ENCODE measurements at regions not wholly inside any gene's neighbourhood (a gene's known extent, or its start where the extent isn't known, plus 50 kb on each side); places are given as distances from the start of the nearest gene placed in this dataset.

DNA sequence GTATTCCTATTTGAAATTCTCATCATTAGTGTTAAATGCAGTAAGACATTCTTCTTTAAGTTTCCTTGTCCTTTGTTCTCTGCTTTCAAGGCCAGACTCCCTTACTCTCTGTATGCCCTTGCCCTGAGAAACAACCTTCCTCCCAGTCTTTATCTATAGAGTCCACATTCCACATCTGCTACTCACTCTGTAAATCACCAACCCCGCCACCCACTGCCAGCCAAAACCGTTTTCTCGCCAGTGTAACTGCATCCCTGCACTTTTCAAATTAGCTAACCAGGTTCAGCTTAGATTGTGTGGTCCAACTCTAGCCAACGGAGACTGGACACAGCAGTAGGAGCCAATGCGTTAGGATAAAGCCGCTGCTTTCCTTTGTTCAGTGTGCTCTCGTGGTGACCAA, 402.4 kb upstream of the PDZRN3 start:
- Mint-ChIP-seq H3K9me3 (ENCODE audit: unreplicated experiment) (no peaks in the 10 kb centered on the region), H3K27me3 (ENCODE audit: unreplicated experiment) (peaks cover 6% of the 10 kb centered on the region), H3K4me1 (ENCODE audit: unreplicated experiment) (no peaks in the 10 kb centered on the region), H3K36me3 (ENCODE audit: unreplicated experiment) (no peaks in the 10 kb centered on the region), H3K27ac (ENCODE audit: unreplicated experiment) (no peak overlapping the region), H3K4me3 (ENCODE audit: unreplicated experiment) (no peak overlapping the region)
- TF ChIP-seq, protein P1, sequence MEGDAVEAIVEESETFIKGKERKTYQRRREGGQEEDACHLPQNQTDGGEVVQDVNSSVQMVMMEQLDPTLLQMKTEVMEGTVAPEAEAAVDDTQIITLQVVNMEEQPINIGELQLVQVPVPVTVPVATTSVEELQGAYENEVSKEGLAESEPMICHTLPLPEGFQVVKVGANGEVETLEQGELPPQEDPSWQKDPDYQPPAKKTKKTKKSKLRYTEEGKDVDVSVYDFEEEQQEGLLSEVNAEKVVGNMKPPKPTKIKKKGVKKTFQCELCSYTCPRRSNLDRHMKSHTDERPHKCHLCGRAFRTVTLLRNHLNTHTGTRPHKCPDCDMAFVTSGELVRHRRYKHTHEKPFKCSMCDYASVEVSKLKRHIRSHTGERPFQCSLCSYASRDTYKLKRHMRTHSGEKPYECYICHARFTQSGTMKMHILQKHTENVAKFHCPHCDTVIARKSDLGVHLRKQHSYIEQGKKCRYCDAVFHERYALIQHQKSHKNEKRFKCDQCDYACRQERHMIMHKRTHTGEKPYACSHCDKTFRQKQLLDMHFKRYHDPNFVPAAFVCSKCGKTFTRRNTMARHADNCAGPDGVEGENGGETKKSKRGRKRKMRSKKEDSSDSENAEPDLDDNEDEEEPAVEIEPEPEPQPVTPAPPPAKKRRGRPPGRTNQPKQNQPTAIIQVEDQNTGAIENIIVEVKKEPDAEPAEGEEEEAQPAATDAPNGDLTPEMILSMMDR (IDR thresholded peaks at IDR 0.05), result no peak
- DNase-seq (ENCODE audit: extremely low spot score, unreplicated experiment), result no peak

DNA sequence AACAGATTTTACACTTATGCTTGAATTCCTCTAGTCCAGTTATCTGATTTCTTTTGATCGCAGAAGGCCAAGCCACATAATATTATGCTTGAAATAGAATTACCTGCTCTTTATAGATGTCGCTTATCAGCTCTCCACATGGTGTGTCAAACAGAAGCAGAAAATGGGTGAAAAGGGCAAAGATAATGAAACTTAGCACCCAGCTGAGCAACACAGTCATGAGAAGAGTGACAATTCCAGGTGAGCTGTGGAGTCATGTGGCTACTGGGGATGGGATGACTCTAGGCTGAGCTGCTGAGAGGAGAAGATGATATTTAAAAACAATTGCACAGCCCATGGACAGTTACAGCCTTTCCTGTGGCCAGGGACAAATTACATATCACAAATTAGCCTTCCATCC, 398.7 kb upstream of the PDZRN3 start:
- Mint-ChIP-seq H3K27ac (ENCODE audit: unreplicated experiment) (no peak overlapping the region), H3K36me3 (ENCODE audit: unreplicated experiment) (no peaks in the 10 kb centered on the region), H3K4me1 (ENCODE audit: unreplicated experiment) (no peaks in the 10 kb centered on the region), H3K9me3 (ENCODE audit: unreplicated experiment) (no peaks in the 10 kb centered on the region), H3K4me3 (ENCODE audit: unreplicated experiment) (no peak overlapping the region), H3K27me3 (ENCODE audit: unreplicated experiment) (peaks cover 11% of the 10 kb centered on the region)
- DNase-seq (ENCODE audit: extremely low spot score, unreplicated experiment), result no peak
- TF ChIP-seq, protein P1 (IDR thresholded peaks at IDR 0.05), result no peak

DNA sequence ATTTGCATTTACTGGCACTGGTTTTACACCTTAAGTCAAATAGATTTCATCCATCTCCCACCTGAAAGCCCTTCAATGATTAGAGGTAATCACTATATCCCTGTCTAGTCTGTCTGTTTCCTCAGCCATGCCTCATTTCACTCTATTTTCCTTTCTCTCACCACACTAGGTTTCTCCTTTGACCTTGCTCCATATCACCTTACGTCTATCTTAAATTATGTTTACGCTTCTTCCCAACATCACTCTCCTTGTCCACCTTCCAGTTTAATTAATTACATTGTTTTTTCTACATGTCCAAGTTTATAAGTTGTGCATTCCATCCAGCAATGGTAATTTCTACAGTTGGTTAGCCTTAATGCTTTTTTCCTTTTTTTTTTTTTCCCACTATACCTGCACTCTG, 396.7 kb upstream of the PDZRN3 start:
- no peaks in the 10 kb centered on the region for H3K4me1 Mint-ChIP-seq (ENCODE audit: unreplicated experiment)
- no peak overlapping the region for H3K4me3 Mint-ChIP-seq (ENCODE audit: unreplicated experiment)
- H3K27ac Mint-ChIP-seq (ENCODE audit: unreplicated experiment), result no peak overlapping the region
- H3K27me3 Mint-ChIP-seq (ENCODE audit: unreplicated experiment), result peaks cover 11% of the 10 kb centered on the region
- TF ChIP-seq, protein P1 (IDR thresholded peaks at IDR 0.05), result no peak
- no peaks in the 10 kb centered on the region for H3K9me3 Mint-ChIP-seq (ENCODE audit: unreplicated experiment)
- no peaks in the 10 kb centered on the region for H3K36me3 Mint-ChIP-seq (ENCODE audit: unreplicated experiment)
- DNase-seq (ENCODE audit: extremely low spot score, unreplicated experiment), result no peak

DNA sequence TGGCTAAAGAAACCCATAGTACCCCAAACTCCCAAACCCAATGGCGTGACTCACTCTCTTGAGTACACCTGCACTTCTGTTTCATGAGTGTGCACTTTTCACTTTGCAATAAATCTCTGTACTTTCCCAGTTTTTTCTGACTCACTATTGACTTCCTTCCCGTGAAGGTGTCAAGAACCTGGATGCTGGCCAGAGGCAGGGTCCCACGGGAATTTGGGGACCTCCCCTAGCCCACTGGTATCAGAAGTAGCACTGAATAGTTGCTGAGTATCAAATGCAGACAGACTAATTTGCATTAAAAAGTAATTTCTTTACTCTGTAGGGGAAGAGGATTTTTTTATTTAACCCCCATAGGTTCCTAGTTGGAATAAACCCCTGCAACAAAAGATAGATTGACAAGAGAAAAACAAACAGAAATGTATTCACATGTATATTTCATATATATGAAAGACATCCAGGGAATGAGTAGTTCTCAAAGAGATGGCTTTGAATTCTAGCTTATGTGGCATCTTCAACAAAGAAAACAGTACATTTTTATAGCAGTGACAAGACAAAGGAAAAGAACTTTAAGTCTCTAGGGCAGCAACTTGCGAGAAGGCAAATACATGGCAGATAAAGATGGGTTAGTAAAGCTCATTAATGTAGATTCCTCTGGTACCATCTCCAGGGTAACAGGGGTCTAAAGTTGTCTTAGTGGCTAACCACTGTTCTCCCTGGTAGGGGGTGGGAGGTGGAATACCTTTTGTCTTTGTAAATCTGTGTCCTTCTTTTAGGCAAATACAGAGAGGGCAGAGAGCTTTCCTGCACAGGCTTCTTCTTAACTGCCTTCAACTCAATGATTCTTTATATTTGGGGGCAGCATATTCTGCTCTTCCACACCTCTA, 385.5 kb upstream of the PDZRN3 start:
- H3K27ac Mint-ChIP-seq (ENCODE audit: unreplicated experiment), result no peak overlapping the region
- H3K4me1 Mint-ChIP-seq (ENCODE audit: unreplicated experiment), result no peaks in the 10 kb centered on the region
- no peak overlapping the region for H3K4me3 Mint-ChIP-seq (ENCODE audit: unreplicated experiment)
- H3K27me3 Mint-ChIP-seq (ENCODE audit: unreplicated experiment), result peaks cover 10% of the 10 kb centered on the region
- no peak for DNase-seq (ENCODE audit: extremely low spot score, unreplicated experiment)
- no peaks in the 10 kb centered on the region for H3K9me3 Mint-ChIP-seq (ENCODE audit: unreplicated experiment)
- H3K36me3 Mint-ChIP-seq (ENCODE audit: unreplicated experiment), result no peaks in the 10 kb centered on the region
- TF ChIP-seq, protein P1 (IDR thresholded peaks at IDR 0.05), result no peak

DNA sequence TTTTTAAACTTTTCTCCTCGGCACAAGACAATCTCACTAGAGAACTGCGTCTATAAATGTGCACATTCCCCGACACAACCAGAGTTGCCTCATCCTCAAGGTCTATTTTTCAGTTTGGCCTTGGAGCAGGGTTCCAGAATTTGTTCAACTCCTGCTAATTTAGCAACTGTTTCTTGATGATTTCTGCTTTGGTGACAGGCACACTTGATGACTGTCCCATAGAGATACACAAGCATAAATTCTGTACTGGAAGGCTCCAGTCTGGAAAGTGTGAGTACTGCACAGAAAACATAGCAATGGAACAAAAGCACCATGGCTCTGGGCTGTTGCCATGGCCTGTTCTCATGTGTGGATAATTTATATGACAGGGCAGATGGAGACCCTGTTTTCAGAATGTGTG, 379.6 kb upstream of the PDZRN3 start:
- peaks cover 6% of the 10 kb centered on the region for H3K27me3 Mint-ChIP-seq (ENCODE audit: unreplicated experiment)
- H3K9me3 Mint-ChIP-seq (ENCODE audit: unreplicated experiment), result no peaks in the 10 kb centered on the region
- DNase-seq (ENCODE audit: extremely low spot score, unreplicated experiment), result no peak
- H3K4me1 Mint-ChIP-seq (ENCODE audit: unreplicated experiment), result peaks cover 9% of the 10 kb centered on the region
- TF ChIP-seq, protein P1 (IDR thresholded peaks at IDR 0.05), result no peak
- H3K27ac Mint-ChIP-seq (ENCODE audit: unreplicated experiment), result no peak overlapping the region
- H3K4me3 Mint-ChIP-seq (ENCODE audit: unreplicated experiment), result no peak overlapping the region
- H3K36me3 Mint-ChIP-seq (ENCODE audit: unreplicated experiment), result no peaks in the 10 kb centered on the region

Data from osteocyte (in vitro differentiated cells).